ENCODE measurements at regions not wholly inside any gene's neighbourhood (a gene's known extent, or its start where the extent isn't known, plus 50 kb on each side); places are given as distances from the start of the nearest gene placed in this dataset.

DNA sequence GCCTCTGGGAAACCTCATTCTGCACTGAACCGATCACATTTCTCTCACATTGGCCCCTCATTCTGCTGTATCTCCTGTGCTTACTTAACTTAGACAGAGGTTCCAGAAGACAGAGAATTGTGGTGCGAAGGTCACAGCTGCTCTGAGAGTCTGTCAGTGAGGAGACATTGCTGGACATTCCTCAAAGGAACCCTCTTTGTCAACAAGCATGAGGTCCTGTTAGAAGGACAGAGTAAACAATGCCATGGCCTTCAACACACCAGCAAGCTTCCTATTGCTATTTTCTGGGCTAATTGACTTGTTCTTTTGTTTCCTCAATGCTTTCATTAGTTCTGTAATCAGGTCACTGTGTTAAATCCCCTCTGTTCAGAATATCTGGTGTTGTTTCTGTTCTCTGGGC, 109.3 kb upstream of the FZD8 start:
- no peak for DNase-seq

GRCh38 chr10:35749230-35749629, 107.1 kb upstream of the FZD8 start:
- DNase-seq: no peak

GRCh38 chr10:35745617-35746403, 103.7 kb upstream of the FZD8 start:
- no peak for DNase-seq

- DNase-seq: no peak
Observed at GRCh38 chr10:35743851-35744250, 101.8 kb upstream of the FZD8 start.

GRCh38 chr10:35743351-35743750, 101.3 kb upstream of the FZD8 start:
- no peak for DNase-seq

DNA sequence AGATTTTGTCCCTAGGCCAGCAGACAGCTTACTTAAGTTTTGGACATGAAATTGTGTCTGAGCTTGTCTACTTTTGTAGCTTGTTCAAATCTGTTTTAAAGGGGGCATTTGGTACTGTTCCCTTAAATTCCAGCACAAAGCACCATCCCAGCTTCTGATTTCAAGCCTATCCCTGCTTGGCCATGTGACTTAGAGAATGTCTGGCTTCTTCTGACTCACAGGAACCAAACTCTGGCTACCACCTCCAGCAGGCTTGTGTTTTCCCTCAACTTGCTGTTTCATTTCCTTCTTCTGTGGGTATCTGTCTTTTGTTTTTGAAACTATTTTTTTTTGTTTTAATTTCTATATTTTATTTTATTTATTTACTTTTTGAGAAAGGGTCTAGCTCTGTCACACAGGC, 97.9 kb upstream of the FZD8 start:
- DNase-seq: no peak

GRCh38 chr10:35735412-35735811, 93.3 kb upstream of the FZD8 start:
- DNase-seq: no peak

DNA sequence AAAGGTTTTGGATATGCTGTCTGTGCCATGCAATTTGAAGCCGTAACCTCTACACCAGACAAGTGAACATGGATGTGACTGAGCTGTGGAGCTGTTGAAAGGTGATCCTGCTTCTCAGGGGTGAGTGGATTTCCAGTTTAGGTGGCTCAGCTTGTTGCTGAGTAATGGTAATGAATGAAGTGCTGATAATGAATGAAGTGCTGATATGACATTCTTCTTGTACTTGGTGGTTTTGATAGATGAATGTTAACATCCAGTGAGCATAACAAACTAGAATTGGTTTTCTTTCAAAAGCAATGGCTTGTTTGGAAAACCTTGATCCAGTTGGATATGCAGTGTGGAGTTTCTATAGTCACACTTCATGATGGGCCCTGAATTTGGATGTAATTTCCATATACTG, 89.7 kb upstream of the FZD8 start:
- DNase-seq: no peak

DNA sequence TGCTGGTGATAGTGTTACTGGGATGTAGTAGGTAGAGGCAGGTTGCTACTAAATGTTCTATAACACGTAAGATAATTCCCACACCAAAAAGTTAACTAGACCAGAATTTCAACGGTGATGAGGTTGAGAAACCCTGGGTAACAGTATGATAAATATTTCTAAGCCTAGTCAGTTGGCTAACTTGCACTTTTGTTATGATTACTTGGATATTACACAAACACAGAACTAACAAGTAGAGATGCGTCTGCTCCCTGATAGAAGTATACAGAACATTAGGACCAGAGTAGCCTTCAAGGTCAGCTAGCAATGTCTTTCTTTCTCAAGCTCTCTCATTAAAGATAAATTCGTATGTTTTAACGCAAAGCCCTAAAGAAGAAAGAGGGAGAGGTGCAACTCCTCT, 86.2 kb upstream of the FZD8 start:
- no peak for DNase-seq

DNA sequence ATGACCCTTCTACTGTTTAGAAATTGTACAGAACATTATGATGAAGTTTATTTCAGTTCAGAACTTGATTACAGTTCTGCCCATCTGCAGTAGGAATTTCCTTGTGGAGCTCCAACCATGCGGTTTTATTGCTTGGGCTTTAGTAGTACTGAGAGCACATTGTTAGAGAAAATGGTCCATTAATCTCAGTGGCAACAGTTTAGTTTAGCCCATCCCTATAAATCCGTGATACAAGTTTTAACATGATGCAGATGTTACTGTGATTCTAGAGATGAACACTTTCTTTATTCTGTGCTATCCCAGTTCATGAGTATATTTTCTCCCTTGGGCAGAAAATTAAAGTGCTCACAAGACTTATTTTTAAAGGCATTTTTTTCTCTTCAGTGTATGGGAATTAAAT, 84.8 kb upstream of the FZD8 start:
- no peak for DNase-seq

GRCh38 chr10:35723992-35724391, 81.9 kb upstream of the FZD8 start:
- no peak for DNase-seq

- DNase-seq: no peak
Observed at GRCh38 chr10:35723059-35723458, 81.0 kb upstream of the FZD8 start.

GRCh38 chr10:35722636-35723035, 80.5 kb upstream of the FZD8 start:
- no peak for DNase-seq

DNA sequence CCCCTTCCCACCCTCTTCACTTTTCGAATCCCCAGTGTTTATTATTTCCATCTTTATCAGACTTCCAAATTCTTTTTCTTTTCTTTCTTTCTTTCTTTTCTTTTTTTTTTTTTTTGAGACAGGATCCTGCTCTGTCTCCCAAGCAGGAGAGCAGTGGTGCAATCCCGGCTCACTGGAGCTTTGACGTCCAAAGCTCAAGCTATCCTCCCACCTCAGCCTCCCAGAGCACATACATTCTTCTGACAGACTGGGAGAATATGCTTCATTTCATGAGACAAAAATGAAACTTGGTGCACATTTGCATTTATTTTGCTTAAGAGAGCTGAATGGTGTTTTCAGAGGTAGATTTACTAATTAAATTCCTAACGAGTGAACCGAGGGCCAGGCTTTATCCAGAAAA, 80.1 kb upstream of the FZD8 start:
- no peak for DNase-seq

DNA sequence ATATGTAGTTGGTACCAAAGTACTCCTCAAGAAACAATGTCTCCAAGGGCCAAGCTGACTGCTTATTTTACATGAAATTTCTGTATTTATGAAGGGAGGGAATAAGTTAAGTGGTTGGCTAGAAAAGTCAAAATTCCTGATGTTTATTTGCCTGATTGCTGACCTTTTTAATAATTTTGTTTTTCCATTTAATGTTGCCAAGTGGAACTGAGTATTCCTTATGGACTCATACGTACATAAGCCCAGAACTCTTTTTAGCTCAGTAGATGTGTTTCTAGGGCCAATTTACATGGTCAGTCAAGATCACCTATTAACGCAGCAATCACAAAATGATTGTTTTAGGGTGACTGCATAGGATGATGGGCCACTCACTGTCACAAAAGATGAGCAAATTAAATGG, 78.3 kb upstream of the FZD8 start:
- DNase-seq: no peak

GRCh38 chr10:35716776-35717175, 74.7 kb upstream of the FZD8 start:
- no peak for DNase-seq

GRCh38 chr10:35712486-35712885, 70.4 kb upstream of the FZD8 start:
- no peak for DNase-seq

GRCh38 chr10:35711615-35712411, 69.7 kb upstream of the FZD8 start:
- DNase-seq: no peak

- DNase-seq: no peak
Observed at GRCh38 chr10:35707642-35708425, 65.7 kb upstream of the FZD8 start.

DNA sequence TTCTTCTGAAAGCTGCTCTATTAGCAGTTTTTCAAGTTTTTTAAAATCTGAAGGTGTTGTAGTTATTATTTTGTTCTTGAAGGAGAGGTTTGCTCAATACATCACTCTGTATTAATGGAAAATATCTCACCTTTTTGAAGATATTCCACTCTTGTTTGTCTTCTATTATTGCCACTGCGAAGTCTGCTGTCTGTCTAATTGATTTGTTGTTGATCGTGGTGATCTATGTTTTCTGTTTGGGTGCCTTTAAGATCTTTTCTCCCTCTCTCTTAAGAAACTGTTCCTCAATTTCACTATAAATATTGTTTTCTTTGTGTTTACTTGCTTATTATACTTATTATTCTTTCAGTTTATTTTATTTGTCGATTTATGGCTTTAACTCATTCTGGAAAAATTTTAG, 64.9 kb upstream of the FZD8 start:
- DNase-seq: no peak

- DNase-seq: no peak
Observed at GRCh38 chr10:35705671-35706070, 63.6 kb upstream of the FZD8 start.

DNA sequence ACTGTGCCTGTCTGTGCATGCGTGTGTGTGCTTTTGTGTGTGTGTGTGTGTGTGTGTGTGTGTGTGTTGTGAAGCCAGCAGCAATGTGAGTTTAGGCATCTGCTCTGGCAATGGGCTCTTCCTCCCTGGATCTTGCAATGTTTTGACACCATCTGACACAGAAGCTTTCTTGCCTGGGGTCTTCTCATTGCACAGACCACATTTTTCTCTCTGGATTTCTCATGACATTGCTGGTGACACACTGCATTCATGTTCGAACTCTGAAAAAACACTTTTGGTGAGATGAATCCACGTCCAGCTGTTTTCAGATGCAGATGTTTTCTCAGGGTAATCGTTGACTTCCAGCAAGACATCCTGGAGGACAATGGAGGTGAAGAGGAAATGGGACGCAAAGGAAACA, 63.0 kb upstream of the FZD8 start:
- no peak for DNase-seq

DNA sequence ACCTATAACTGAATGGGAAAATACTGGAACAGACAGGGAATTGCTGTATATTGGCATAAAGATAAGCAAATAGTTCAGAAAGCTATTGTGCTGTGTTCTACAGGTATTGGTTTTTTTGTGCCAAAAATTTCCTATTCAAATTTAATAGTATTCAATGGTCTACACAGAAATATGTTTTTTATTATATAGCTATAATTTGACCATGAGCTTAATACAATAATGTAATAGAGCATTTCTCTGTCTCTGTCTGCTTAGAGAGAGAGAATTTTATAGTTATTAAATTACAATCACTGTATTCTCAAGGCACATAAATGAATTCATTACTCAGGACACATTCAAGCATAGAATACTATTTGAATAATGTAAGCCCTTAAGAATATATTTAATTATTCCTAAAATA, 62.3 kb upstream of the FZD8 start:
- no peak for DNase-seq

DNA sequence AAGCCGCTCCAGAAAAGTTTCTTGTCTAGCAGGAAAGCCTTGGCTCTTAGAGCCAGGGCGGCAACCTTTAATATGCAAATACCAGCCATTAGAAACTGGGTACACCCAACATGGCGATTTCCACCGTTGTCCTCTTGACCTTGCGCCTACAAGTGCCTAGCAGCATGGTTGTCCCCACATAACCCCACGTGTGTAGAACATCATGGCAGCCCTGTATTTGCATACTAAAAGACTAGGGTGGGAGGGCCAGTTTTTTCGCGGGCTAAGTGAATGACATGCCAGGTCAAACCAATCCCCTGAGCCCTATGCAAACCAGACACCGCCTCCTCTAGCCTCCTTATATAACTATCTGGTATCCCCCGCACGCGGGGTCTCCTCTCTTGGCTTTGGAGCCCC, 58.4 kb upstream of the FZD8 start:
- DNase-seq: no peak
